ENCODE measurements at regions not wholly inside any gene's neighbourhood (a gene's known extent, or its start where the extent isn't known, plus 50 kb on each side); places are given as distances from the start of the nearest gene placed in this dataset.
A peak's percentile ranks its signal among the peaks of the same experiment; 100 is the strongest.

DNA sequence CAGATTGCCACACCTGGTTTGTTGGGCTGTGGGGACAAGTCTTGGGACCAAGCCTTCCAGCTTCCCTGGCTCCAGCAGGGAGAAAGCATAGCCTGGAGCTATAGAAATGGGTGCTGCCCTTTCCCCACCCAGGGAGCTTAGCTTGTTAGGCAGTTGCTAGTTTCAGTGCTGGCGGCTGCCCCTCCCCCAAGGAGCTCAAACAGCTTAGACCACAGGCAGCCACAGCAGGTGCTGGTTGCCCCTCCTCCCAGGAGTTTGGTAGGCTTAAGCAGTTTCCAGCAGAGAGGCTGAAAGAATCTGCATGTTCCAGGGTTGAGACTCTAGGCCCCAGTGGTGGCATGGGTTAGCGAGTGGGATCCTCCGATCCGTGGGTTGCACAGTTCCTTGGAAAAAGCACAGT, 889.7 kb downstream of the IGSF11 start:
- no peaks in the 10 kb centered on the region for H3K36me3 Mint-ChIP-seq (ENCODE audit: low read depth)
- Histone ChIP-seq H3K27me3 (ENCODE audit: control insufficient read depth, insufficient read depth, low read length, poor library complexity, severe bottlenecking) (no peaks in the 10 kb centered on the region), H3K9me3 (ENCODE audit: control insufficient read depth, low read length) (peaks cover 6% of the 10 kb centered on the region), H3K4me1 (ENCODE audit: control insufficient read depth, insufficient read depth, low read length) (peaks cover 5% of the 10 kb centered on the region), H3K4me3 (ENCODE audit: low read length) (peak overlapping the region; percentile 67), H3K27ac (ENCODE audit: low read depth, low read length) (no peak overlapping the region), H3K9ac (ENCODE audit: extremely low read depth, low read length, poor library complexity, severe bottlenecking) (no peak overlapping the region), H3K36me3 (ENCODE audit: control insufficient read depth, insufficient read depth, low read length) (no peaks in the 10 kb centered on the region)
- TF ChIP-seq, protein P1, sequence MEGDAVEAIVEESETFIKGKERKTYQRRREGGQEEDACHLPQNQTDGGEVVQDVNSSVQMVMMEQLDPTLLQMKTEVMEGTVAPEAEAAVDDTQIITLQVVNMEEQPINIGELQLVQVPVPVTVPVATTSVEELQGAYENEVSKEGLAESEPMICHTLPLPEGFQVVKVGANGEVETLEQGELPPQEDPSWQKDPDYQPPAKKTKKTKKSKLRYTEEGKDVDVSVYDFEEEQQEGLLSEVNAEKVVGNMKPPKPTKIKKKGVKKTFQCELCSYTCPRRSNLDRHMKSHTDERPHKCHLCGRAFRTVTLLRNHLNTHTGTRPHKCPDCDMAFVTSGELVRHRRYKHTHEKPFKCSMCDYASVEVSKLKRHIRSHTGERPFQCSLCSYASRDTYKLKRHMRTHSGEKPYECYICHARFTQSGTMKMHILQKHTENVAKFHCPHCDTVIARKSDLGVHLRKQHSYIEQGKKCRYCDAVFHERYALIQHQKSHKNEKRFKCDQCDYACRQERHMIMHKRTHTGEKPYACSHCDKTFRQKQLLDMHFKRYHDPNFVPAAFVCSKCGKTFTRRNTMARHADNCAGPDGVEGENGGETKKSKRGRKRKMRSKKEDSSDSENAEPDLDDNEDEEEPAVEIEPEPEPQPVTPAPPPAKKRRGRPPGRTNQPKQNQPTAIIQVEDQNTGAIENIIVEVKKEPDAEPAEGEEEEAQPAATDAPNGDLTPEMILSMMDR (conservative IDR thresholded peaks at IDR 0.05), result no peak
- peaks cover 24% of the 10 kb centered on the region for H3K9me3 Mint-ChIP-seq
- no peaks in the 10 kb centered on the region for H3K27me3 Mint-ChIP-seq (ENCODE audit: insufficient read depth)
- H3K27ac Mint-ChIP-seq, result no peak overlapping the region
- H3K4me3 Mint-ChIP-seq, result no peak overlapping the region
- DNase-seq, result peak; percentile 77
- 88 to 95% methylated on average over 3 to 4 of the region's 4 CpGs for WGBS, 2 experiments (ENCODE audit: insufficient coverage in 1 of 2, insufficient read length in 1 of 2)
- peaks cover 6% of the 10 kb centered on the region for H3K4me1 Mint-ChIP-seq

DNA sequence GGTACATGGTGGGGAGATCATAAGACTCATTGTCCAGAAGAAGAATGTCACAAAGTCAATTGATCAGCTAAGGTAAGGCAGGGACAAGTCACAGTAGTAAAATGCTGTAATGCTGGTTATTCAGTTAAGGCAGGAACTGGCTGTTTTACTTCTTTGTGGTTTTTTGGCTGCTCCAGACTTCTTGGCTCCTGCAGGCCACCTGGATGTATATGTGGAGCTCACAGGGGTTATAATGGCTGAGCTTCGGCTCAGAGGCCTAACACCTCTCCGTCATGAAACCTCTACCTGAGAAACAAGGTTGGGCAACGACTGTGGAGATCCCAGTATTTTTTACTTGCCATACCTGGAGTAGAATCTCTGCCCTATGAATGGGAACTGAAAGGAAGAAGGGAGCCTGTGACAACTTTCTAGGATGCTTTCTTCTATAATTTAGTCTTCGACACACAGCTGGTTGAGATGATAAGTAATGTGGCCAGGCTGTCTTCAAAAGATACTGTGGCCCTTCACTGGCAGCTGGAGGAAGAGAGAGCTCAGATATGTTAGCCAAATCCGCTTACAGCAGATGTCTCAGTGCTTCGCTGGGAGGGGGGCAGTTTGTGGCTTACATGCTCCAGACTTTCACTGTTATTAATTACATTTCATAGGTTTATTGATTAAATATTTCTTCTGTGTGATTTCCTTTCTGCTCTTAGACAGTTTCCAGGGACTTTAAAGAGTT, 887.8 kb downstream of the IGSF11 start:
- Histone ChIP-seq H3K36me3 (ENCODE audit: control insufficient read depth, insufficient read depth, low read length) (no peaks in the 10 kb centered on the region), H3K4me1 (ENCODE audit: control insufficient read depth, insufficient read depth, low read length) (peaks cover 5% of the 10 kb centered on the region), H3K27ac (ENCODE audit: low read depth, low read length) (no peak overlapping the region), H3K4me3 (ENCODE audit: low read length) (no peak overlapping the region), H3K9ac (ENCODE audit: extremely low read depth, low read length, poor library complexity, severe bottlenecking) (no peak overlapping the region), H3K9me3 (ENCODE audit: control insufficient read depth, low read length) (peaks cover 25% of the 10 kb centered on the region), H3K27me3 (ENCODE audit: control insufficient read depth, insufficient read depth, low read length, poor library complexity, severe bottlenecking) (no peaks in the 10 kb centered on the region)
- DNase-seq, result peak; percentile 25
- Mint-ChIP-seq H3K4me3 (no peak overlapping the region), H3K36me3 (ENCODE audit: low read depth) (no peaks in the 10 kb centered on the region), H3K4me1 (peaks cover 6% of the 10 kb centered on the region), H3K9me3 (peaks cover 24% of the 10 kb centered on the region), H3K27me3 (ENCODE audit: insufficient read depth) (no peaks in the 10 kb centered on the region), H3K27ac (no peak overlapping the region)
- TF ChIP-seq, protein P1 (conservative IDR thresholded peaks at IDR 0.05), result no peak
- WGBS, 2 experiments (ENCODE audit: insufficient coverage in 1 of 2, insufficient read length in 1 of 2), result 98 to 100% methylated on average over 2 to 6 of the region's 6 CpGs

- Histone ChIP-seq H3K27me3 (ENCODE audit: control insufficient read depth, insufficient read depth, low read length, poor library complexity, severe bottlenecking) (no peaks in the 10 kb centered on the region), H3K9ac (ENCODE audit: extremely low read depth, low read length, poor library complexity, severe bottlenecking) (no peak overlapping the region)
- H3K36me3 Mint-ChIP-seq (ENCODE audit: low read depth), result no peaks in the 10 kb centered on the region
Observed at GRCh38 chr3:118151164-118151563, 883.5 kb downstream of the IGSF11 start.

More at GRCh38 chr3:118151164-118151563, 883.5 kb downstream of the IGSF11 start:
- H3K36me3 ChIP-seq (ENCODE audit: control insufficient read depth, insufficient read depth, low read length), result no peaks in the 10 kb centered on the region
- no peak for DNase-seq
- TF ChIP-seq, protein P1 (conservative IDR thresholded peaks at IDR 0.05), result no peak
- Mint-ChIP-seq H3K9me3 (peaks cover 16% of the 10 kb centered on the region), H3K27me3 (ENCODE audit: insufficient read depth) (no peaks in the 10 kb centered on the region), H3K27ac (no peak overlapping the region), H3K4me1 (no peaks in the 10 kb centered on the region), H3K4me3 (no peak overlapping the region)
- H3K4me3 ChIP-seq (ENCODE audit: low read length), result no peak overlapping the region
- H3K4me1 ChIP-seq (ENCODE audit: control insufficient read depth, insufficient read depth, low read length), result no peaks in the 10 kb centered on the region
- no peak overlapping the region for H3K27ac ChIP-seq (ENCODE audit: low read depth, low read length)
- peaks cover 30% of the 10 kb centered on the region for H3K9me3 ChIP-seq (ENCODE audit: control insufficient read depth, low read length)

Data from endodermal cell (in vitro differentiated cells).